PFSK-1 (cell line): ENCODE measurements at regions not wholly inside any gene's neighbourhood (a gene's known extent, or its start where the extent isn't known, plus 50 kb on each side); places are given as distances from the start of the nearest gene placed in this dataset.

Experiments
- POLR2AphosphoS5 ChIP-seq: IDR thresholded peaks from 2 replicates; pipeline ENCODE4 v1.6.1; 2012; ENCODE audit warnings: low read depth, mild to moderate bottlenecking, control low read depth, low read length, moderate library complexity
- REST ChIP-seq, 2 experiments: IDR thresholded peaks; 2 replicates each; pipeline versions ENCODE4 v1.6.1 to v1.8.0; 2011 to 2012; ENCODE audit warnings: low read depth in 2 of 2, low read length in 2 of 2, control low read depth in 1 of 2, inconsistent platforms in 1 of 2, mild to moderate bottlenecking in 1 of 2, moderate library complexity in 1 of 2; ENCODE audit not compliant: insufficient read depth in 1 of 2
- SIN3A ChIP-seq: IDR thresholded peaks from 2 replicates; pipeline ENCODE4 v1.6.1; 2012; ENCODE audit warnings: mild to moderate bottlenecking, low read length, moderate library complexity, borderline replicate concordance; ENCODE audit not compliant: insufficient read depth
- TAF1 ChIP-seq: IDR thresholded peaks from 2 replicates; pipeline ENCODE4 v1.6.1; 2012; ENCODE audit warnings: low read length, control low read depth, borderline replicate concordance; ENCODE audit not compliant: insufficient read depth

- TF ChIP-seq SIN3A = no peak
- TF ChIP-seq REST (IDR thresholded peaks at IDR 0.05; ENCODE audit: insufficient read depth in 1 of 2, low read depth in 2 of 2, low read length in 2 of 2) = no peak
- no peak for TF ChIP-seq POLR2AphosphoS5
- no peak for TF ChIP-seq TAF1
Observed at GRCh38 chr2:82487354-82487753, 1971.7 kb downstream of the SUCLG1 start.
